ENCODE measurements at regions not wholly inside any gene's neighbourhood (a gene's known extent, or its start where the extent isn't known, plus 50 kb on each side); places are given as distances from the start of the nearest gene placed in this dataset.
"Not testable (repeated sequence)": the region's sequence is repeated elsewhere in the genome, so short reads cannot be mapped to it uniquely, and the experiment has no call there.

- Histone ChIP-seq H3K36me3 (no peaks in the 10 kb centered on the region), H3K4me1 (no peaks in the 10 kb centered on the region; the same call in 1 of the 2 replicates), H3K9me3 (no peaks in the 10 kb centered on the region), H3K4me3 (ENCODE audit: low read depth, low read length) (no peak overlapping the region), H3K27me3 (no peaks in the 10 kb centered on the region)
- TF ChIP-seq CTCF (IDR thresholded peaks at IDR 0.05; ENCODE audit: low read depth, low read length), result no peak
- DNase-seq, result peak; percentile 11
These were observed 1190.9 kb downstream of the TYW1 start for GRCh38 chr7:68187532-68187931.

DNA sequence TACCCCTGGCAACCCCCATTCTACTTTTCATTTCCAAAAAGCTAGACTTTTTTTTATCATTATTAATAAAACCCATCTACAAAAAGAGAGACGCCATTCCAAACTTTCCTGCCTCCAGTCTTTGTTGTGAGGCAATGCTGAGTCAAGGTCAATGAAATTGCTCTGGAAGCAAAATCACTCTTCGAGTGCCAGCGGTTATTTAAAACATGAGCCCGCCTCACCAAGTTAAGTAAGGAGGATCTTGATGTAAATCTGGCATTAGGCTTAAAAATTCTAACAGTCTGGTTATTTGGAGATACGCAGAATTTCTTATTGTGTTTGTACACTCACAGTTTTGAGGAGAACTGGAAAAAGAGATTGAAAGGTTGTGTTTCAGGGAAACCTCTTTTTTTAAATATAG is 1196.3 kb downstream of the TYW1 start:
- Histone ChIP-seq H3K36me3 (no peaks in the 10 kb centered on the region), H3K27me3 (no peaks in the 10 kb centered on the region), H3K9me3 (no peaks in the 10 kb centered on the region), H3K4me3 (ENCODE audit: low read depth, low read length) (no peak overlapping the region), H3K4me1 (no peaks in the 10 kb centered on the region)
- DNase-seq, result no peak
- TF ChIP-seq CTCF (IDR thresholded peaks at IDR 0.05; ENCODE audit: low read depth, low read length), result no peak

DNA sequence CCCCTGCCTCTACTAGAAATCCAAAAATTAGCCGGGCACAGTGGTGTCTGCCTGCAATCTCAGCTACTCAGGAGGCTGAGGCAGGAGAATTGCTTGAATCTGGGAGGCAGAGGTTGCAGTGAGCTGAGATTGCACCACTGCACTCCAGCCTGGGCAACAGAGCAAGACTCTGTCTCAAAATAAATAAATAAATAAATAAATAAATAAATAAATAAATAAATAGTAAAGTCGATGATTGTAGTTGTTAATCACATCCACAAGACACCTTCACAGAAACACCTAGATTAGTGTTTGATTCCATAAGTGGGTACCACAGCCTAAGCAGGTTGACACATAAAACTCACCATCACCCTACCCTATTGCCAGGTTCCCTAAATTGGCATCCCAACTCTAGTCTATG is 1199.0 kb downstream of the TYW1 start:
- not testable (repeated sequence) for H3K4me1 ChIP-seq; H3K36me3 ChIP-seq; H3K27me3 ChIP-seq; DNase-seq; H3K9me3 ChIP-seq; H3K4me3 ChIP-seq (ENCODE audit: low read depth, low read length)

- no peak overlapping the region for H3K4me3 ChIP-seq (ENCODE audit: low read depth, low read length)
- peaks cover under 1% of the 10 kb centered on the region for H3K4me1 ChIP-seq
- no peaks in the 10 kb centered on the region for H3K27me3 ChIP-seq
- H3K36me3 ChIP-seq, result no peaks in the 10 kb centered on the region
- DNase-seq, result no peak
- no peak for TF ChIP-seq CTCF (IDR thresholded peaks at IDR 0.05; ENCODE audit: low read depth, low read length)
- H3K9me3 ChIP-seq, result no peaks in the 10 kb centered on the region
These were observed 1203.5 kb downstream of the TYW1 start for GRCh38 chr7:68200051-68200670.

- no peak for DNase-seq
- TF ChIP-seq CTCF (IDR thresholded peaks at IDR 0.05; ENCODE audit: low read depth, low read length), result no peak
These were observed 1206.6 kb downstream of the TYW1 start for GRCh38 chr7:68203251-68203650.

DNA sequence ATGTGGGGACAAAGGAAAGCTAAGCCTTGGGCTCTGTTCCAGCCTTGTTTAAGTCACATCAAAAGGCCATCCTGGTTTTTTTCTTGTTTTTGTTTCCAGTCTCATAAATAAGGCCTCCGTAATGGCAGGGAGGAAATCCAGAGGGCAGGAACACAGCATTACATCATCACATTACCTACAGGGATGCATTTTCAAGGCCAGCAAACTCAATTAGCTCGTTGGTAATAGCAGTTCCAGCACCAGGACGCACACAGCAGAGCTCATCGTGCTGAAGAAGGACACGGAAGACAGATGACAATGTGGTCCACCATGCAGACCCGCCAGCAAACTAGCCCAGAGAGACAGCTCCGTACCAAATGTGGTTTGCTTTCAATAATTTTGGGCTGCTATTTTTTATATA is 1209.2 kb downstream of the TYW1 start:
- peak; percentile 68 for DNase-seq
- no peaks in the 10 kb centered on the region for H3K36me3 ChIP-seq
- peaks cover 6% of the 10 kb centered on the region; the same call in 1 of the 2 replicates for H3K9me3 ChIP-seq
- TF ChIP-seq CTCF (IDR thresholded peaks at IDR 0.05; ENCODE audit: low read depth, low read length), result no peak
- H3K4me3 ChIP-seq (ENCODE audit: low read depth, low read length), result no peak overlapping the region
- H3K27me3 ChIP-seq, result no peaks in the 10 kb centered on the region
- H3K4me1 ChIP-seq, result peaks cover 7% of the 10 kb centered on the region

More at GRCh38 chr7:68203251-68203650, 1206.6 kb downstream of the TYW1 start:
- no peaks in the 10 kb centered on the region for H3K27me3 ChIP-seq
- no peak overlapping the region for H3K4me3 ChIP-seq (ENCODE audit: low read depth, low read length)
- H3K9me3 ChIP-seq, result peaks cover 6% of the 10 kb centered on the region; the same call in 1 of the 2 replicates
- peaks cover 7% of the 10 kb centered on the region for H3K4me1 ChIP-seq
- no peaks in the 10 kb centered on the region for H3K36me3 ChIP-seq
